ENCODE measurements at regions not wholly inside any gene's neighbourhood (a gene's known extent, or its start where the extent isn't known, plus 50 kb on each side); places are given as distances from the start of the nearest gene placed in this dataset.
"Not testable (repeated sequence)": the region's sequence is repeated elsewhere in the genome, so short reads cannot be mapped to it uniquely, and the experiment has no call there.

DNA sequence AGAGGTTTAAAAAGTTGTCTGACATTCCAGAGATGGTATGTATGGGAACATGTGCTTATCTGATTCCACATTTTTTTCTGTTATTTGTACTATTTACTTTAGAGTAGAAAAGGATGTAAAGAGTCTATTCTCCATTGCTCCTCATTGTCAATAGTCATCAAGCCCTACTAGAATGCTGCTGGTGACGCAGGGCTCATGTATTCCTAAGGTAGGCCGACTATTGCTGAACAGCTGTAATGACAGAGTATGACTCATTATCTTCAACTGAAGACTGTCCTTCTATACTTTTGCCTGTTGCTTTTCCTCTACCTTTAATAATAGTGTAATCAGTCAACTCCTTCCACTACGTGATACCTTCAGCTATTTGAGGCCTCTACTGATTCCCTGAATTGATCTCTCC, 509.1 kb upstream of the NR3C2 start:
- H3K9me3 Mint-ChIP-seq, result no peaks in the 10 kb centered on the region
- H3K27me3 Mint-ChIP-seq, result no peaks in the 10 kb centered on the region
- no peak overlapping the region for H3K27ac Mint-ChIP-seq
- no peaks in the 10 kb centered on the region for H3K36me3 Mint-ChIP-seq (ENCODE audit: low read depth)
- no peak overlapping the region for H3K4me3 Mint-ChIP-seq
- H3K4me1 Mint-ChIP-seq (ENCODE audit: low read depth), result no peaks in the 10 kb centered on the region

- no peaks in the 10 kb centered on the region for H3K27me3 Mint-ChIP-seq
- no peak overlapping the region for H3K4me3 Mint-ChIP-seq
- H3K4me1 Mint-ChIP-seq (ENCODE audit: low read depth), result no peaks in the 10 kb centered on the region
- H3K27ac Mint-ChIP-seq, result no peak overlapping the region
- no peaks in the 10 kb centered on the region for H3K36me3 Mint-ChIP-seq (ENCODE audit: low read depth)
- H3K9me3 Mint-ChIP-seq, result peaks cover 13% of the 10 kb centered on the region
Observed at GRCh38 chr4:148946271-148946670, 504.1 kb upstream of the NR3C2 start.

DNA sequence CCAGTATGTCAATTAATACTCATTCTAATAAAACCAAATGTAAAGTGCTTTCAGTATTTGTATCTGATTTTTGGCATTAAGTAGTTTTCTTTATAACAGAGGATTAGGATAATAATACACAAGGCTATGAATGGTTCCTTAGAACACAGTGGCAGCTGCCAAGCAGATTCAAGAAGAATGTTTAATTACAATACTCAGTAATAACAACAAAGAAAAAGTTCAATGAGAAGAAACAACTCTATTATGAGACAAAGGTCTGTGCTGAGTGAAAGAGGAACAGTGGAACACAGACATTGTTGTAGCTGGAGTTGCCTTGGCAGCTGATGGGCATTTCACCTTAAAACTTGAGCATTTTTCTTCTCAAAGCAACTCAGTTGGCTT, 502.6 kb upstream of the NR3C2 start:
- Mint-ChIP-seq H3K27me3 (no peaks in the 10 kb centered on the region), H3K36me3 (ENCODE audit: low read depth) (no peaks in the 10 kb centered on the region), H3K27ac (no peak overlapping the region), H3K4me3 (no peak overlapping the region), H3K9me3 (peaks cover 13% of the 10 kb centered on the region), H3K4me1 (ENCODE audit: low read depth) (no peaks in the 10 kb centered on the region)

DNA sequence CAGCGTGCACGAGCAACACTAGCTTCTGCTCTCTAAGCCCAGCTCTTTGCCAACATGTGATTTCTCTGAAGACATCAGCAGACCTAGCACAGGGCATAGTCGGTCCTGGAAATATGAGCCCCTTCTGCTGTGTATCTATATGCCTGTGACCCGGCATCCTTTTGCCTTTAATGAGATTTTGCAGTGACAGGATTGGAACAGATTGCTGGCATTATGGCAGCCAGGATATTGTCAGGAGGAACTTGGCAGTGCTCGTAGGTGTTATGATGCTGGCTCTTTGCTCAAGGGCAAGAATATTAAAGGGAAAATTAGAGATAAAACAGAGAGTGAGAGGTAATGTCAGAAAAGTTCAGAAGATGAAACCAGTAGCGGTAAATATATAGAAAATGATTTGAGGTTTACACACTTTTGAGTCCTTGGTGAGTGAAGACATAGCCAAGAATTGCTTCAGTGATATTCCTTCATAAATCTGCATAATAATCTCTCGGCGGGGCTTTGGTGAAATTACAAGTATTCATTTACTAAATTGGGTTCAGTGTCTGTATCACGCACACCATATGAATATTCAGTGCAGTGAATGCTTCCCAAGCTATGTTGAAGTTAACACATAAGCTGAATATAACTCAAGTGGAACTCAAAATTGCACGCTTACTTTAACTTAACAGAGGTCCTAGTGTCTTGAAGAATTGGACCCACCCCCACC, 502.1 kb upstream of the NR3C2 start:
- H3K27ac Mint-ChIP-seq, result no peak overlapping the region
- H3K36me3 Mint-ChIP-seq (ENCODE audit: low read depth), result no peaks in the 10 kb centered on the region
- peaks cover 13% of the 10 kb centered on the region for H3K9me3 Mint-ChIP-seq
- H3K4me1 Mint-ChIP-seq (ENCODE audit: low read depth), result no peaks in the 10 kb centered on the region
- no peaks in the 10 kb centered on the region for H3K27me3 Mint-ChIP-seq
- no peak overlapping the region for H3K4me3 Mint-ChIP-seq

DNA sequence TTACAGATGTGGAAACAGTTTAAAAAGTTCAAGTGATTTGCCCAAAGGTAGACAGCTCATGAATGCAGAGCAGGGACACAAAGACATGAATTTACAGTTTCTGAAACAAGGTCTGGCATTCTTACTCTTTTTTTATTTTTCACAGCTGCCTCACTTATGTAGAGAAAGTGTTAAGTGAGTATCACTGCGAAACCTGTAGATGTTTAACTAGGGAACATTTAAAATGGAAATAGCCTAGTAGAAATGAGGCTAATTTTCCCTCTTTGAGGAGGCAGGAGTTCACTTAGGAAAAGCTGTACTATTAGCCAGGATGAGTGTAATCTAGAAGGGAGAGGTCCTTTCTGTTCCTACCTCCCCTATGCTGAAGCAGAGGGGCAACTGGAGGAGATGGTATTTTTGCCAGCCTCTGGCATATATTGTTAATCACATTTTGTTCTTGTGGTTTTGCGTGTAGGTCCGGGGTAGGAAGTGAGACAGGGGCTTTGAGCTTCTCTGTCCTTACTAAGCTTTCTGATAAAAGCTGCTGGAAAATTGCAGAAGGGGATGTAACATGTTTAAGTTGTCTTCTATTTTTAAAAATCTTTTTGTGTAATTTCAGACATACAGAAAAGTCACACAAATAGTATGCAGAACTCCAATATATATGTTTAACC, 492.8 kb upstream of the NR3C2 start:
- H3K9me3 Mint-ChIP-seq, result peaks cover 24% of the 10 kb centered on the region
- no peaks in the 10 kb centered on the region for H3K27me3 Mint-ChIP-seq
- no peak overlapping the region for H3K4me3 Mint-ChIP-seq
- peaks cover 4% of the 10 kb centered on the region for H3K36me3 Mint-ChIP-seq (ENCODE audit: low read depth)
- no peaks in the 10 kb centered on the region for H3K4me1 Mint-ChIP-seq (ENCODE audit: low read depth)
- H3K27ac Mint-ChIP-seq, result no peak overlapping the region

DNA sequence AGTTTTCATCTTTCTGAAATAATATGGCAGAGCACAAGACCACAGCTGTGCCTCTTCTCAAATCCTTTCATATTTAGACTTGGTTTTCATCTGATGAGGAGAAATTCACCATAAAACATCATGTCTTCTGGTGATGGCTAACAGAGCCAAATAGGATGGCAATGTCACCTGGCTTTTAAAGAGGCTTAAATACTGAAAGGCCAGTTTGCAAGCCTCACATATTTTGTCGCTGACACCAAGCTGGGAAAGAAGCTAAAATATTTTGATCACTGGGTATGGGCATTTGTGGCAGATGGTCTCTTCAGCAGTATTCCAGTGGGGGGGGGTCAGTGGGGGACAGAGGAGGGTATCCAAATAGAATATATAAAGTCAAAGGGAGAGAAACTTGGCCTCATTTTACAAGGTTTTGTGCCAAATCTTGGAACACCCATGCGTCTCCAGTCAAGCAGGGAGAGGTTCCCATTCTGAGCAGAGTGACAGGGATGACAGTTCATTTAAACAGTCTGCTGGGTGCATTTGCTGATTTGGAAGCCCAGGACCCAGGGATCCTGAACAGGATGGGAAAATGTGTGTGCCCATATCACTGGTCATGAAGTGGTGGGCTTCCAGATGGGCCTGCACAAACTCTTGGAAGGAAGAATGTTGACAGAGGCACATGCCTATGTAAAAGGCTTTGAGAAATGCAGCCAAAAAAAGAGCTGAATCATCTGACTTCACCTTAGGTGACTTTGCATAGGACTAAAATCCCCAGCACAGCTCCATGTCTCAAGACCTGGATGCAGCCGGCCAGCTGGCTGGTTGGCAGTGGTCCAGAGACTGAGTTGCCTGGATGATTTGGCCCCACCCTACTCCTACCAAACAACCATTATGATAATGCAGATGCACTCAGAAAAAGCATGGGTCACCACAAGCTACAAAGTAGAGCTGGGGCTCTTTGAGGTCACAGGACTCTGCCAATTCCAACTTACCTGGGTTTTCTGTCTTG, 484.4 kb upstream of the NR3C2 start:
- Mint-ChIP-seq H3K27ac (no peak overlapping the region), H3K4me1 (ENCODE audit: low read depth) (no peaks in the 10 kb centered on the region), H3K9me3 (peaks cover 27% of the 10 kb centered on the region), H3K27me3 (no peaks in the 10 kb centered on the region), H3K4me3 (no peak overlapping the region), H3K36me3 (ENCODE audit: low read depth) (peaks cover 10% of the 10 kb centered on the region)

DNA sequence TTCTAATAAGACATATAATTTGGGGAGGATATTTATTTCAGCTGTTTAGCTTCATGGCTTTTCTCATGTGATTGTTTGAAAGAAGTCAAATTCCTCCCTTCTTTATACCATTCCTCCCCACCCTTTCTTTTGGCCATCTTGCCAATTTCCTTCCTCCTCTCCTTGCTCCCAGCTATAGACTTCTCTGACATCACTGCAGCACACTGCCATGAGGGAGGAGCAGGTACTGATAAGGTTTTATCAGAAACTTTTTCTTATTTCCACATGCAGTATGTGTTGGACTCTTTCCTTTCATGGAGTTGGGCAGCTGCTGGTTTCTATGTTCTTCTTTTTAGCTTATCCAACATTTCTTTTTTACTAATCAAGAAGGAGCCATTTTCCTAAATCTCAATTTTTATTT, 481.7 kb upstream of the NR3C2 start:
- Mint-ChIP-seq H3K27ac (no peak overlapping the region), H3K27me3 (no peaks in the 10 kb centered on the region), H3K36me3 (ENCODE audit: low read depth) (no peaks in the 10 kb centered on the region), H3K9me3 (peaks cover 6% of the 10 kb centered on the region), H3K4me1 (ENCODE audit: low read depth) (no peaks in the 10 kb centered on the region), H3K4me3 (no peak overlapping the region)

GRCh38 chr4:148922497-148922896, 480.3 kb upstream of the NR3C2 start:
- no peak overlapping the region for H3K4me3 Mint-ChIP-seq
- no peak overlapping the region for H3K27ac Mint-ChIP-seq
- H3K27me3 Mint-ChIP-seq, result no peaks in the 10 kb centered on the region
- H3K9me3 Mint-ChIP-seq, result no peaks in the 10 kb centered on the region
- H3K36me3 Mint-ChIP-seq (ENCODE audit: low read depth), result no peaks in the 10 kb centered on the region
- no peaks in the 10 kb centered on the region for H3K4me1 Mint-ChIP-seq (ENCODE audit: low read depth)

DNA sequence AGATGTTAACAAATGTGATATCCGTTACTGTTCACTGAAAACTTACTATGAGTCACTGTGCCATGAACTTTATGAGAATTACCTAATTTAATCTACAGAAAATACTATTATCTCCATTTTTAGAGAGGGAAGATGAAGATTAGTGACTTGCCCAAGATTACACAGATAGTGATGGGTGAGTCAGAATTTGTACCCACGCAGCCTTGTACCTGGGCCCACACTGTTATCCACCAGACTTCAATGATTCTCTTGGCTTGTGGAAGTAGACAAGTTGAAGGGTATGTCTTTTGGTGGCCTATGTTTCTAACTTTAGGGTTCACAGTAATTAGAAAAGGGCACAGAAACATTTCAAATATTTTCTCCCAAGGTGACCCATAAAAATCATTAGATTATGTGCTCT, 472.5 kb upstream of the NR3C2 start:
- H3K4me1 Mint-ChIP-seq (ENCODE audit: low read depth), result no peaks in the 10 kb centered on the region
- peaks cover 12% of the 10 kb centered on the region for H3K9me3 Mint-ChIP-seq
- no peak overlapping the region for H3K27ac Mint-ChIP-seq
- H3K4me3 Mint-ChIP-seq, result no peak overlapping the region
- H3K27me3 Mint-ChIP-seq, result no peaks in the 10 kb centered on the region
- no peaks in the 10 kb centered on the region for H3K36me3 Mint-ChIP-seq (ENCODE audit: low read depth)

GRCh38 chr4:148914301-148914700, 472.1 kb upstream of the NR3C2 start:
- Mint-ChIP-seq H3K27me3 (no peaks in the 10 kb centered on the region), H3K9me3 (peaks cover 12% of the 10 kb centered on the region), H3K27ac (no peak overlapping the region), H3K4me1 (ENCODE audit: low read depth) (no peaks in the 10 kb centered on the region), H3K4me3 (no peak overlapping the region), H3K36me3 (ENCODE audit: low read depth) (no peaks in the 10 kb centered on the region)

- no peak overlapping the region for H3K4me3 Mint-ChIP-seq
- peaks cover 11% of the 10 kb centered on the region for H3K9me3 Mint-ChIP-seq
- H3K27me3 Mint-ChIP-seq, result no peaks in the 10 kb centered on the region
- H3K27ac Mint-ChIP-seq, result no peak overlapping the region
- H3K36me3 Mint-ChIP-seq (ENCODE audit: low read depth), result peaks cover 5% of the 10 kb centered on the region
- no peaks in the 10 kb centered on the region for H3K4me1 Mint-ChIP-seq (ENCODE audit: low read depth)
Observed at GRCh38 chr4:148903388-148903787, 461.2 kb upstream of the NR3C2 start.

DNA sequence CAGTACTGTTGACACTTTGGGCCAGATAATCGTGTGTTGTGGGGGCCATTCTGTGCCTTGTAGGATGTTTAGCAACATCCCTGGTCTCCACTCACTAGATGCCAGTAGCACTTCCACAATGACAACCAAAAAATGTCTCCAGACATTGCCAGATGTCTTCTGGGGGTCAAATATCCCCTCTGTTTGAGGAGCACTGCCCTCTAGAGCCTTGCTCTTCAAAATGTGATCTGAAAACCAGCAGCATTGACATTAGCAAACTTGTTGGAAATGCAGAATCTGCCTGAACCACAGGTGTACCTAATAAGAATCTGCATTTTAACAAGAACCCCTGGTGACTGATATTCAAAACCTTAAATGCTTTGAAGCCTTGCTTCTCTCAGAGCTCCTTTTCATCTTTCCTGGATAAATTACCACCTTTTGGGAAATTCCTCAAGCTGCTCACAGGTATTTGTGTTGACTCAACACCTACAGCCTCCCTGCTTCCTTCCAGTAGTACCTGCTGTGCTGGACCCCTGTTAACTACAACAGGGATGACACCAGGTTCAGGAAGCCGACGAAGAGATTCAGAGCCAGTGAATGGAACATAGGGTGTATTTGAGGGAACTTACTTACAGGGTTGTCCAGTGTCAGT, 459.0 kb upstream of the NR3C2 start:
- Mint-ChIP-seq H3K36me3 (ENCODE audit: low read depth) (peaks cover 7% of the 10 kb centered on the region), H3K4me3 (no peak overlapping the region), H3K9me3 (peaks cover 17% of the 10 kb centered on the region), H3K27ac (no peak overlapping the region), H3K4me1 (ENCODE audit: low read depth) (no peaks in the 10 kb centered on the region), H3K27me3 (no peaks in the 10 kb centered on the region)

GRCh38 chr4:148898139-148898538, 455.9 kb upstream of the NR3C2 start:
- H3K9me3 Mint-ChIP-seq, result peaks cover 17% of the 10 kb centered on the region
- not testable (repeated sequence) for H3K27ac Mint-ChIP-seq; H3K4me1 Mint-ChIP-seq (ENCODE audit: low read depth); H3K36me3 Mint-ChIP-seq (ENCODE audit: low read depth); H3K27me3 Mint-ChIP-seq; H3K4me3 Mint-ChIP-seq

DNA sequence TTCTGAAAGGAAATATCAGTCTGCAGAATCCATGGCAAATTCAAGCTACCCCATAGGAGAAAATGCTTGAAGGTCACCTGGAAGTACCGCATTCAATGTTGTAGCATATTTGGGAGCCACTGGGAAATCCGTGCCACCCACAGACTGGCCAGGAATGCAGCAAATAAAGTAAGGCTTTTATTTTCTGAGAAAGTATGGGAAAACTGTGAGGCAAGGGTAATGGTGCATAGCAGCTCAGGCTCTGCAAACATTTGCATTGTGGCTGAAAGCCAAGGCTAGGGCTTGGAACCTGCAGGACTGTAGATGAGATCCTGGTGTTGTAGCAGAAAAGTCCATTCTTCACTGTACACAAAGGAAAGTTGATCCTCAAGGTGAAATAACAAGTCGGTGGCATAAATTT, 450.9 kb upstream of the NR3C2 start:
- Mint-ChIP-seq H3K27ac (no peak overlapping the region), H3K27me3 (no peaks in the 10 kb centered on the region), H3K9me3 (peaks cover 5% of the 10 kb centered on the region), H3K4me1 (ENCODE audit: low read depth) (no peaks in the 10 kb centered on the region), H3K4me3 (no peak overlapping the region), H3K36me3 (ENCODE audit: low read depth) (no peaks in the 10 kb centered on the region)

- Mint-ChIP-seq H3K36me3 (ENCODE audit: low read depth) (no peaks in the 10 kb centered on the region), H3K4me3 (no peak overlapping the region), H3K27ac (no peak overlapping the region), H3K27me3 (peaks cover 15% of the 10 kb centered on the region), H3K9me3 (peaks cover 4% of the 10 kb centered on the region), H3K4me1 (ENCODE audit: low read depth) (no peaks in the 10 kb centered on the region)
Observed at GRCh38 chr4:148883891-148884290, 441.7 kb upstream of the NR3C2 start.
